SK-N-MC (cell line): ENCODE measurements at regions not wholly inside any gene's neighbourhood (a gene's known extent, or its start where the extent isn't known, plus 50 kb on each side); places are given as distances from the start of the nearest gene placed in this dataset.

Source experiments
- EZH2 ChIP-seq: fragments of 200-600 bp; sonication (generic); IDR thresholded peaks from one replicate; pipeline ENCODE4 v1.6.1; 2017; ENCODE audit warnings: antibody characterized with exemption
- FOXP2 ChIP-seq: optimal IDR thresholded peaks from 2 replicates; pipeline ENCODE3; 2011; ENCODE audit warnings: mild to moderate bottlenecking, moderate library complexity; ENCODE audit not compliant: insufficient read depth; ENCODE audit errors: extremely low read length, control extremely low read depth
- POLR2AphosphoS5 ChIP-seq: IDR thresholded peaks from 2 replicates; pipeline ENCODE4 v1.6.1; 2012; ENCODE audit warnings: mild to moderate bottlenecking, low read depth, low read length, borderline replicate concordance

GRCh38 chr18:39724652-39725051 is 2159.1 kb upstream of the CELF4 start:
- TF ChIP-seq POLR2AphosphoS5 (no peak), EZH2 (no peak), FOXP2 (no peak)
